WTC11 (cell line): ENCODE measurements at regions not wholly inside any gene's neighbourhood (a gene's known extent, or its start where the extent isn't known, plus 50 kb on each side); places are given as distances from the start of the nearest gene placed in this dataset.

Experiments
- CTCF ChIP-seq: fragments of 200-600 bp; IDR thresholded peaks from 2 replicates; pipeline ENCODE4 v1.8.0; 2022; ENCODE audit warnings: antibody characterized with exemption
- E2F4 ChIP-seq: sonication (generic); formaldehyde crosslinking; IDR thresholded peaks from 2 replicates; pipeline ENCODE4 v1.8.1; 2022; ENCODE audit warnings: low read depth, mild to moderate bottlenecking, moderate library complexity, missing genetic modification reagents, borderline replicate concordance

- TF ChIP-seq CTCF (no peak), E2F4 (CRISPR knock-in tag) (no peak)
Measured at GRCh38 chr21:15533618-15534017, 196.2 kb upstream of the USP25 start.
